HFFc6 (cell line): ENCODE measurements at regions not wholly inside any gene's neighbourhood (a gene's known extent, or its start where the extent isn't known, plus 50 kb on each side); places are given as distances from the start of the nearest gene placed in this dataset.
A peak's percentile ranks its signal among the peaks of the same experiment; 100 is the strongest.

Experiments
- DNase-seq: peaks from one replicate; pipeline ENCODE4 v3.0.0-alpha.2; 2018
- H3K27ac Mint-ChIP-seq: 2 replicates; pipeline ENCODE4 v1.8.0; 2020; ENCODE audit warnings: mild to moderate bottlenecking, mixed read lengths
- H3K27me3 Mint-ChIP-seq: 2 replicates; pipeline ENCODE4 v1.8.0; 2021; ENCODE audit warnings: mild to moderate bottlenecking, moderate library complexity, mixed read lengths; ENCODE audit not compliant: insufficient read depth
- H3K36me3 Mint-ChIP-seq: 2 replicates; pipeline ENCODE4 v1.8.0; 2021; ENCODE audit warnings: low read depth, mixed read lengths
- H3K4me1 Mint-ChIP-seq: 2 replicates; pipeline ENCODE4 v1.8.0; 2020; ENCODE audit warnings: low read depth, mixed read lengths
- H3K4me3 Mint-ChIP-seq: 2 replicates; pipeline ENCODE4 v1.8.0; 2020; ENCODE audit warnings: mild to moderate bottlenecking, moderate library complexity, mixed read lengths
- H3K9me3 Mint-ChIP-seq: 2 replicates; pipeline ENCODE4 v1.8.0; 2020; ENCODE audit warnings: mild to moderate bottlenecking, mixed read lengths
- CTCF ChIP-seq: fragments of 200-600 bp; sonication (generic); IDR thresholded peaks from 2 replicates; pipeline ENCODE4 v1.5.0; 2021; ENCODE audit warnings: antibody characterized with exemption, mild to moderate bottlenecking

DNA sequence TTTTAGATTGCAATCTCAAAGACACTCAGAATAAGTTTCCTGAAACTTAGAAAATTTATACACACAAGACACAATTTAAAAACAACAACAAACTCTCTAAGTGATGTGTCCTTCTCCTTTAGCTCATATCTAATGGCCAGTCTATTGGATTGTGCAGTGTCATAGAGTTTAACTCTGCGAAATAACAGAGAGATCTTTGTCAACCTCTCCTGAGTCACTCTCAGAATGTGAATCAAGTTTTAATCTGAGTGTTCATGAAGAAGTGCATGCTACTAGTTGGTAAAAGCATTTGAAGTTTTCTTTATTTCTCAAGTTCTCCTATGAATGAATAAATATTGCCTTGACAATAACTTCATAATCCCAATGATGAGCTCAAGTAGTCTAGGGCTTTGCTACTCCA is 284.5 kb upstream of the DNAJC19 start:
- DNase-seq = no peak
- Mint-ChIP-seq H3K27me3 (no peaks in the 10 kb centered on the region; the same call in 1 of the 2 replicates), H3K4me3 (no peak overlapping the region), H3K36me3 (no peaks in the 10 kb centered on the region), H3K27ac (no peak overlapping the region), H3K4me1 (no peaks in the 10 kb centered on the region), H3K9me3 (peaks cover 24% of the 10 kb centered on the region)
- no peak for TF ChIP-seq CTCF

DNA sequence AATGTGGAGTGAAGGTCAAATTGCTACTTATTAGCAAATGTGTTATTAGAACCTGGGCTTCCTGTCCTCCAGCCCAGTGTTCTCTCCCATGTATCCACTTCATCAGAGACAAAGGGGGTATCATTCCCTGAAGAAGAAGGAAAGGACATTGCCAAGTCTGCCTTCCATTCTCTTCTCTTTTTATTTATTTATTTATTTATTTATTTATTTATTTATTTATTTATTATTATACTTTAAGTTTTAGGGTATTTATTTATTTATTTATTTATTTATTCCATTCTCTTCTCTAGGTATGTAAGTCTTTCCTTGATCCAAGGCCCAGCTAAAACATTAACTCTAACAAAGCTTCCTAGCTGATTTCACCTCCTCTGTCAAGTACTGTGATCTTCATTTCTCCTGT is 277.8 kb upstream of the DNAJC19 start:
- H3K9me3 Mint-ChIP-seq = peaks cover 33% of the 10 kb centered on the region
- TF ChIP-seq CTCF = no peak

GRCh38 chr3:181265750-181266333 is 276.3 kb upstream of the DNAJC19 start:
- DNase-seq = no peak
- Mint-ChIP-seq H3K4me1 (no peaks in the 10 kb centered on the region), H3K4me3 (peak overlapping the region; percentile 47), H3K9me3 (peaks cover 35% of the 10 kb centered on the region), H3K27ac (no peak overlapping the region), H3K27me3 (no peaks in the 10 kb centered on the region), H3K36me3 (no peaks in the 10 kb centered on the region)
- TF ChIP-seq CTCF = no peak

More for the DNA sequence above, 277.8 kb upstream of the DNAJC19 start:
- H3K4me1 Mint-ChIP-seq = no peaks in the 10 kb centered on the region
- H3K4me3 Mint-ChIP-seq = no peak overlapping the region
- H3K27me3 Mint-ChIP-seq = no peaks in the 10 kb centered on the region
- no peaks in the 10 kb centered on the region for H3K36me3 Mint-ChIP-seq
- DNase-seq = no peak
- H3K27ac Mint-ChIP-seq = no peak overlapping the region

GRCh38 chr3:181264486-181264885 is 274.9 kb upstream of the DNAJC19 start:
- Mint-ChIP-seq H3K27ac (no peak overlapping the region), H3K36me3 (no peaks in the 10 kb centered on the region), H3K4me1 (no peaks in the 10 kb centered on the region), H3K27me3 (no peaks in the 10 kb centered on the region), H3K4me3 (no peak overlapping the region), H3K9me3 (peaks cover 42% of the 10 kb centered on the region)
- no peak for DNase-seq
- no peak for TF ChIP-seq CTCF

DNA sequence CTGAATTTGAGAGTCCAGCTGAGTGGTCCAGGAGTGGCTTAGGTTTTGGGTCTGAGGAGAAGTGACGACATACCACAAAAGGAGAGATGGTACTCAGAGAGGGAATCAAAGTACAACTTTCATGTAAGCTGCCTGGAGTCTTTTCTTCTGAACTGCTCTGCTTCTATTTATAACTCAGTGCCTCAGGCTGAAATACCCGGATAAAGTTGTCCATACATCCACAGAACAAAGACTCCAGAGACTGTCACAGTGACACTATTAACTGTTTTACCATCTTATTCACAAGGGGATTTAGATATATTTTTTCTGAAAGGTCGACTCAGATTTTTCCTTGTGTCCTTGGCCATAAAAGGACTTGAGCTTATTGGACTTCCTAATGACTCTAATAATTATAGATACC is 264.3 kb upstream of the DNAJC19 start:
- TF ChIP-seq CTCF = no peak
- Mint-ChIP-seq H3K9me3 (peaks cover 23% of the 10 kb centered on the region), H3K36me3 (no peaks in the 10 kb centered on the region), H3K4me3 (no peak overlapping the region), H3K27me3 (no peaks in the 10 kb centered on the region), H3K4me1 (no peaks in the 10 kb centered on the region), H3K27ac (no peak overlapping the region)
- no peak for DNase-seq

- no peak for DNase-seq
- no peak for TF ChIP-seq CTCF
- Mint-ChIP-seq H3K9me3 (peaks cover 22% of the 10 kb centered on the region), H3K4me3 (no peak overlapping the region), H3K27ac (no peak overlapping the region), H3K36me3 (no peaks in the 10 kb centered on the region), H3K4me1 (no peaks in the 10 kb centered on the region), H3K27me3 (no peaks in the 10 kb centered on the region)
Measured at GRCh38 chr3:181252631-181253030, 263.1 kb upstream of the DNAJC19 start.
